Left lobe of liver (tissue), 2 donors: ENCODE measurements at regions not wholly inside any gene's neighbourhood (a gene's known extent, or its start where the extent isn't known, plus 50 kb on each side); places are given as distances from the start of the nearest gene placed in this dataset.
"Not testable (repeated sequence)": the region's sequence is repeated elsewhere in the genome, so short reads cannot be mapped to it uniquely, and the experiment has no call there.

Experiments
- ATAC-seq: fragments of 200-7000 bp; cut with Tn5 transposase; one replicate; pipeline ENCODE4 v1.9.1; 2020; ENCODE audit warnings: mild to moderate bottlenecking, moderate library complexity
- DNase-seq: peaks from one replicate; pipeline ENCODE4 v3.0.0-alpha.2; 2020; ENCODE audit warnings: low spot score
- donor health status: DM: no; HTN: no; CAD: no; lungs with moderate emphysema.
- donor health status: DM: no; HTN: yes; CAD: no.

DNA sequence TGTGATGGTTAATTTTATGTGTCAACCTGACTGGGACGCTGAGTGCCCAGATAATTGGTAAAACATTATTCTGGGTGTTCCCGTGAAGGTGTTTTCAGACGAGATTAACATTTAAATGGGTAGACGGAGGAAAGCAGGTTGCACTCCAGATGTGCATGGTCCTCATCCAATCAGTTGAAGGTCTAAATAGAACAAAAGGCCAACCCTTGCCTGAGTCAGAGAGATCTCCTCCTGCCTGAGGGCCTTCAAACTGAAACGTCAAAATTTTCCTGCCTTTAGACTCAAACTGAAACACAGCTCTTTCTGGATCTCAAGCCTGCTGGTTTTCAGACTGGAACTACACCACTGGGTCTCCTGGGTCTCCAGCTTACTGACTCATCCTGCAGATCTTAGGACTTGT, 73.5 kb downstream of the NPIPA8 start:
- ATAC-seq, DNase-seq: not testable (repeated sequence)

DNA sequence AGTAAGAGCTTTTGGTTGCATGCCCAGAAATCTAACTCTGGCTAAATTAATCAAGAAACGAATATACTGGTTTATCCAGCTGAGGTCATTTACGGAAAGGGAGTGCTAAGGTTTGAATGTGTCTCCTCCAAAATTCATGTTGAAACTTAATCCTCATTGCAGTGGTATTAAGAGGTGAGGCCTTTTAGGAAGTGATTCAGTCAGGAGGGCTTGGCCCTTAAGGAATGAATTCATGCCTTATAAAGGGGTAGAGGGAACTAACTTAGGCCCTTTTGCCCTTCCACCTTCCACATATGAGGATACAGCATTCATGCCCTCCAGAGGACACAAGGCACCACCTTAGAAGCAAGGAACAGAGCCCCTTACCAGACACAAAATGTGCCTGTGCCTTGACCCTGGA, 74.7 kb downstream of the NPIPA8 start:
- DNase-seq, ATAC-seq: not testable (repeated sequence)

DNA sequence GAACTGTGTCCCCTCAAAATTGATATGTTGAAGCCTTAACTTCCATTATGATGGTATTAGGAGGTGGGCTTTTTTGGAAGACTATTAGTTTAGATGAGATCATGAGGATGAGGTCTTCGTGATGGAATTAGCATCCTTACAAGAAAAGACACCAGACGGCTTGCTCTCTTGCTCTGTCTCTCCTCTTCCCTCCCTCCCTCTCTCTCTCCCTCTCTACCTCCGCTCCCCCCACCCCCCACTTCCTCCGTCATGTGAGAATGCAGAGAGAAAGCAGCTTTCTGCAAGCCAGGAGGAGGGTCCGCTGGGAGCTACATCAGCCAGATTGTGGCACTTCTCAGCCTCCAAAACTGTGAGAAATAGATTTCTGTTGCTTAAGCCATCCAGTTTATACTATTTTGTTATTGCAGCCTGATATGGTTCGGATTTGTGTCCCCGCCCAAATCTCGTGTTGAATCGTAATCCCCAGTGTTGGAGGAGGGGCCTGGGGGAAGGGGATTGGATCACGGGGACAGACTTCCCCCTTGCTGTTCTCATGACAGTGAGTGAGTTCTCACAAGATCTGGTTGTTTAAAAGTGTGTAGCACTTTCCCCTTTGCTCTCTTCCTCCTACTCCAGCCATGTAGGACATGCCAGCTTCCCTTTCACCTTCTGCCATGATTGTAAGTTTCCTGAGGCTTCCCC, 76.9 kb downstream of the NPIPA8 start:
- not testable (repeated sequence) for DNase-seq, ATAC-seq

DNA sequence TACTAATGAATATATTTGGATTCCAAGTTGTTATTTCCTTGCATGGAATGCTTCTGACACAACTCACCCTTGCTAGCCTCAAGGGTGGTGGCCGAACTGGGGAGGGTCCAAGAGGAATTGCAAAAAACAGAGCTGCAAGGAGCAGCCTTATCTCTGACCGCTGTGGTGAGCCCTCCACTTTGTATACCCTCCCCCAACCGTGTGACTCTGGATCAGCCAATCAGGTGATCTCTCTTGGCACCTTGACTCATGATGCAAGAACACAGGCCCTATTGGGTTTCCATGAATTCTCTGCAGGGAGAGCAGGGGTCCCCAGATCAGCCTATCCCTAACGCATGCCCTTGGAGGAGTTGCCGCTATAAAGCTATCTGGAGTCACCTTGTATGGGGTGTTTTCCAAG, 83.6 kb downstream of the NPIPA8 start:
- ATAC-seq, DNase-seq: not testable (repeated sequence)

DNA sequence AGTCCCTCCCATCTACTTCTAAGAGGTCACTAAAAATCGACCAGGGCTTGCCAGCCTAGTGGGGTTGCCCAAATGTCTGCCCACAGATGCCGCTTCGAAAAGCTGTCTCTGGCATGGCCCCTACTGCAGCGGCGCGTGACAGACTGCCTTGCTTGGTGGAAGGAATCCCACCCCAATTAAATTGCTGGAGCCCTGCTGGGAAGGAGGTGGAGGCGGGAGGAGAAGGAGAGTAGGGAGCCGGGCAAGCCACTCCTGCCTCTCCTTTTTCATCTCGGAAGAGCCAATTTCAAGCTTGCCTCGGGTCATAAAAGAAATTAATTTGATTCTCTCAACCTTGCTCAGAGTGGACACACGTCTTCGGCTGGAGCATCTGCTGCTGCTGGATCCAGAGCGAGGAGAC, 106.0 kb downstream of the NPIPA8 start:
- not testable (repeated sequence) for DNase-seq, ATAC-seq

DNA sequence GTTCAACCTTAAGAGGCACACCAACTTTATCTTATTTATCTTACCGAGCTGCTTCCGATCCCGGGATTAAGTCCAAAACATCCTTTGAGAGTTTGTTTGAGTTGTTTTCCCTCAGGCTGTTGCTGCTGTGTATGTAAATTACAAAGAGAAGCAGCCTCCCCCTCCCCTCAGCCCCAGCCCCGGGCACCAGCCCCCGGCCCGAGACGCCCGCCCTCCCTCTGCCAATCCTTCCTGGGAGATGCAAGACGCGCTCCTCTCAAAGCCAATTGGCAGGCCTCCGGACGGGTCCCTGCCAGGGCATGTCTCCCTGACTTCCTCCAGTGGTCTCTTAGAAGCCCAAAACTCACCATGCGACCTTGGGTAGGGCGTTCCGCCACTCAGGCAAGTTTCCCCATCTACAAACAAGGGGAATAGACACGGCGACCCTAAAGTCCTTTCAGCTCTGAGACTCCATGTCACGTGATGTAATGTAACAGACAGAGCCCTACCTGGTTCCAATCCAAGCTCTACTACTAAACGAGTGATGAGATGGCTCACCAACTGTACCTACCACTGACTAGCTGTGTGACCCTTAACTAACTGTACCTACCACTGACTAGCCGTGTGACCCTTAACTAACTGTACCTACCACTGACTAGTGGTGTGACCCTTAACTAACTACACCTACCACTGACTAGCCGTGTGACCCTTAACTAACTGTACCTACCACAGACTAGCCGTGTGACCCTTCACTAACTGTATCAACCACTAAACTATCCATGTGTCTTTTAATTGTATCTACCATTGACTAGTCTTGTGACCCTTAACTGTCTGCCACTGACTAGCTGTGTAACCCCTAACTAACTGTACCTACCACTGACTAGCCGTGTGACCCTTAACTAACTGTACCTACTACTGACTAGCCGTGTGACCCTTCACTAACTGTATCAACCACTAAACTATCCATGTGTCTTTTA, 114.2 kb downstream of the NPIPA8 start:
- DNase-seq, ATAC-seq: not testable (repeated sequence)

DNA sequence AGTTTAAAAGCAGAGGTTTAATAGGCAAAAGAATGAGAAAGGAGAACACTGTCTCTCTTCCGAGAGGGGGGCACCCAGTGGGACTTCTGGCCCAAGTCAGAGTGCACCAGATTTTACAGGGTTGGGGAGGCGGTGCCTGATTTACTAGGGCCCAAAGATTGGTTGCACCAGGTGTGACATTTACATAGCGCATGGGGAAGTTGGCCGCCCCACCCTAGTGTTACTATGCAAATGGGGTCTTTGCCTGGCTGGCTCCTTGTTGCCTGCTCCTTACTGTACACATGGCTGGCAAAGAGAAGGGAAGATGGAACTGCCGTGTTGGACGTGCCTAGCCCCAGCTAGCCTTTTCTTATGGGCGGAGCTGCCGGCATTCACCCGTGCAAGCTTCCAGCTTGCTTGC, 118.8 kb downstream of the NPIPA8 start:
- not testable (repeated sequence) for DNase-seq, ATAC-seq

DNA sequence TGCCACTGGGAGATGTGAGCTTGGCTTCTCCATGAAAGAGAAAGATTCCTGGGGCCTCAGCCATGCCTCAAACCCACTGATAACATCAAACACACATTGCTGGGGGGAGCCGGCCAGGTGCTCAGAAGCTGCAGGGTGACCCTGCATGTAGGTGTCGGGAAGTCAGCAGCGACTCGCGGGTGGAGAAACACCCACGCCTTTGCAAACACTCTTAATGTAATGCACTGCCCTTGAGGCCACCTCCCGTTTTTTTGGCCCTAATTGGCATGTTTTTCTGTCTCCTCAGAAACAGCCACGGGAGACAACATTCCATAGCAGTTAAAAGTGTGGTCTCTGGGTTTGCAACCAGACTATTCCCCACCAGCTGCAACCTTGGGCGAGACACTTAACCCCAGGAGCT, 119.7 kb downstream of the NPIPA8 start:
- not testable (repeated sequence) for DNase-seq, ATAC-seq

DNA sequence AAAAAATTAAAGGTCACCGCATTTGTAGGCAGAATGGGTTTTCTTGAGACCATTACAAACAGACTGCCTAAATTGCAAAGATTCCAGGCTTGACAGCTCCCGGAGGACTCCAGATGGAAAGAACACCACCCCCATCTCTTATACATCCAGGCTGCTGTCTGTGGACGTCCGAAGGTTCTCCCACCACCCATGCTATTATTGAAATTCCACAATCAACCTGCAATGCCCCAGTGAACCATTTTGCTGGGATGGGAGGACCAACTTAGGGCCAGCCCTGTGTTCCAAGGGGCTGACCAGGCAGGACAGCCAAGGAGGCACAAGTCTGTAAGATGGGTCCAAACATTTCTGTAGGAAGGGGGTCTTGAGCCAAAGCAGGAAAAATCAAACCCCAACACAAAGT, 122.7 kb downstream of the NPIPA8 start:
- ATAC-seq, DNase-seq: not testable (repeated sequence)

DNA sequence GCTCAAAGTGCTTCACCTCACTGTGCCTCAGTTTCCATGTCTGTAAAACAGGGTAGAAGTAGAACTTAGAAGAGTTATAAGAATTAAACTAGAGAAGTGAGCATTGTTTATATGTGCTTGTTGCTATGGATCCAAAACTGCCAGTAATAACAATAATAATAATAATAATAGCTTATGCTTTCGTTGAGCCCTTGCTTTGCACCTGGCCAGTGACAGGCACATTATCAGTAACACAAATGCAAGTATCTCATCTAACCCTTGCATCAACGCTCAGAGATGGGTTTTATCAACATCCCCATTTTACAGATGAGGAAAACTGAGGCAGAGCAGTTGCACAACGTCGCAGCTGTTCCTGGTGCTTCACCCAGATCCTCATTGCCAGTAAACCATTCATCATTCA, 125.0 kb downstream of the NPIPA8 start:
- not testable (repeated sequence) for ATAC-seq, DNase-seq

DNA sequence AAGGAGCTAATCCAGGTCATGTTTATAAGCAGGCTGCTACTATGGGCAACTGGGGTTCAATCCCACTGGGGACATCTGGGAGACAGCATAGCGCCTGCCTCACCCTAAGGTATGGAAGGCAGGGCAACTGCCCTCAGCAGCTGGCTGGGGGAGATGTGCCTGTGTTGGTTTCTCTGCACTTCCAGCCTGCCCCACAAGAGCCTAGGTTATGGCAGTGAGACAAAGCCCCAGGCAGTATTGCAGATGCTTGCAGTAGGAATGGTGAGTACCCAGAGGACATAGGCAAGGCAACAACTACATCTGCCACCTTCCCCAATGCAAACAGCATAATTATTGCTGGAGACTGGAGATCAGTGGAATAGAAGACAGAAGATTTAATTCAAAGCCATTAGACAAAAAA, 131.8 kb downstream of the NPIPA8 start:
- not testable (repeated sequence) for DNase-seq, ATAC-seq

DNA sequence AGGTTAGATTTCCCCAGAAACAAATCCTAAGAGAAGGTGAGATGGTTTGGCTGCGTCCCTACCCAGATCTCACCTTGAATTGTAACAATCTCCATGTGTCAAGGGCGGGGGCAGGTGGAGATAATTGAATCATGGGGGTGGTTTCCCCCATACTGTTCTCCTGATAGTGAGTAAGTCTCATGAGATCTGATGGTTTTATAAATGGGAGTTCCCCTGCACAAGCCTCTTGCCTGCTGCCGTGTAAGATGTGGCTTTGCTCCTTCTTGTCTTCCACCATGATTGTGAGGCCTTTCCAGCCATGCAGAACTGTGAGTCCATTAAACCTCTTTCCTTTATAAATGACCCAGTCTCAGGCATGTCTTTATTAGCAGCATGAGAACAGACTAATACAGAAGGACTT, 132.2 kb downstream of the NPIPA8 start:
- not testable (repeated sequence) for DNase-seq, ATAC-seq

DNA sequence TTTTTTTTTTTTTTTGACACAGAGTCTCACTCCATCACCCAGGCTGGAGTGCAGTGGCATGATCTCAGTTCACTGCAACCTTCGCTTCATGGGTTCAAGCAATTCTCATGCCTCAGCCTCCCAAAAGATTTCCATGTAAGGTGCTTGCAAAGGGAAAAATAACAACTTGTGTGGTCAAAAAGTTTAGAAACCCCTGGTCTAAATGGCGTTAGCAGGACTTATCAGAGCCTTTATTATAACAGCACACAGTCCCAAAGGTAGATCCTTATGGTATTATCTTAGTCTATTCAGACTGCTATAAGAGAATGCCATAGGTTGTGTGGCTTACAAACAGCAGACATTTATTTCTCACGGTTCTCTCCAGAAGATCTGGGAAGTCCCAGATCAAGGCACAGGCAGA, 135.0 kb downstream of the NPIPA8 start:
- DNase-seq, ATAC-seq: not testable (repeated sequence)

DNA sequence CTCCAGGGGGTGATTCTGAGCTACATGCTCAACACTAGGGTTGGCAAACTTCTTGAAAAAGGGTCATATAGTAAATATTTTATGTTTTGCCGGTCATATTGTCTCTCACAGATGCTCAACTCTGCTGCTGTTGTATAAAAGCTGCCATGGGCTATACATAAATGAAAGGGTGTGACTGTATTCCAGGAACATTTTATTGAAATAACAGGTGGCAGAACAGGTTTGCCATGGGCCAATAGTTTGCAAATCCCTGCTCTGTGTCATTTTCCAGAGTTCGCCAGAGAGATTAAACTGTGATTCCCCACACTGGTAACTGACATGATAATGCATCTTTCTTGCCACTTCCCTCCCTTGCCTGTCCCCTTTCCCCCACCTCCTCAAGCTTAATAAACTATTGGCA, 144.1 kb downstream of the NPIPA8 start:
- not testable (repeated sequence) for ATAC-seq

DNA sequence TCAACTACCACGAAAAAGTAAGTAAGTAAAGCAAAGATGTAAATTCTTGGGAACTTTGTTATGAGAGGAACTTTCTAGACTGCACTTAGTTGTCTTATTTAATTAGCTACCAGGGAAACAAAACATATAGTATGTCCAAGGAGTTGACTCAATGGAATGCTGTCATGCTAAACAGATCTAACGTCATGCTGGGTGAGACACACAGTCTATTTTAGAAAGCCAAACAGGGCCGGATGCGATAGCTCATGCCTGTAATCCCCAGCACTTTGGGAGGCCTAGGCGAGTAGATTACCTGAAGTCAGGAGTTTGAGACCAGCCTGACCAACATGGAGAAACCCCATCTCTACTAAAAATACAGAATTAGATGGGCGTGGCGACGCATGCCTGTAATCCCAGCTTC, 146.4 kb downstream of the NPIPA8 start:
- ATAC-seq, DNase-seq: not testable (repeated sequence)

More for the DNA sequence above, 144.1 kb downstream of the NPIPA8 start:
- DNase-seq, result not testable (repeated sequence)

DNA sequence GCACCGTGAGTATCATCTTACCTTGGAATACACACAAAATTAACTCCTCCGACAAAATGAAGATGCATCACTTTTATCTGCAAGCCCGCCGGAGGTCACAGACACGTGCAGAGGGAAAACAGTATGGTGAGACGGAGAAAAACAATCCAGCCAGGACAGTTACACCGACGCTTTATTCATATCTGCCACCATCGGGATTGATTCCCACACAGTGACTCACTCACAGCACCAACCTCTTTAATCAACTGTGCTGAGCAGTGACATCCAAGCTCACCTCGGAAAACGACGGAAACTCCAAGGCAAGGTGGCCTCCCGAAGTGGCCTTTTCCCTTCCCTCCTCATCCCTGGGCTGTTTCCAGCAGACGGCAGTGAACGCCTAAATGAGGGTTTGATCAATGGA, 151.8 kb downstream of the NPIPA8 start:
- not testable (repeated sequence) for DNase-seq, ATAC-seq

DNA sequence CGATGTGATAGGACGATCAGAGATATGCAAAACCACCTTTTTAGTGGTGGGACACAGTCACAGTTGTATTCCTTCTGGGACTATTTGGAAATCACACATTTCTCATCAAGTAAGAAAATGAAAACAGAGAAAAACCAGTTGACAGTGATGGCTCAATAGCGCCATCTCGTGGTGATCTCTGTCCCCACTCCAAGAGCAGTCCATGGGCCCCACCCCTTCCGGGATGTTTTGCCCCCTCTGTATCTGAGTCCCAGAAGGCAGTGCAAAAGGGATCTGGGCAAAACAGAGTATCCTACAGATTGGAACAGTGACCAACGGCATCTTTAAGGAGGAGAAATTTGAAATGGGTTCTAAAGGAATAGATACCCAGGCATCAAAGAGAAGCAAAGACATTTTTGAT, 155.5 kb downstream of the NPIPA8 start:
- DNase-seq, result not testable (repeated sequence)
- peak; percentile 79 for ATAC-seq

DNA sequence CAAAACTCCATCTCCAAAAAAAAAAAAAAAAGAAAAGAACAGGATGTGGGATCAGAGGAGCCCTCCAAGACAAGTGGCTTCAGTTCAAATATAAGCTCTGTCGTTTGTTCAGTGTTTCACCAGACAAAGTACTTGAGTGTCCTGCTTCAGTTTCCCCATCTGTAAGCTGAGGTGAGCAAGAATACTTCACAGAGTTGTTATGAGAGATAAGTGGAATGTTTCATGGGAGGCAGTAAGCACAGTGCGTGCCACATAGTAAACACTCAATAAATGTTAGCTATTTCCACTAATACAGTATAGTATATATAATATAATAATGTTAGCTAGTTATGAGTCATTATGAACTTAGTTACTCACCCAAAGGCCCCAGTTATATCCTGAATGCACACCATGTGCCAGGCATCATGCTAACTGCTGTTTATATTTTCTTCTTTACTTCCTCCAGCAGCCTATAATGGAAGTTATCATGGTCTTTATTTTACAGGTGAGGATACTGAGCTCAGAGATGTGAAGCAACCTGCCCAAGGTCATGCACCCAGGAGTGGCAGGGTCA, 162.5 kb downstream of the NPIPA8 start:
- not testable (repeated sequence) for ATAC-seq

DNA sequence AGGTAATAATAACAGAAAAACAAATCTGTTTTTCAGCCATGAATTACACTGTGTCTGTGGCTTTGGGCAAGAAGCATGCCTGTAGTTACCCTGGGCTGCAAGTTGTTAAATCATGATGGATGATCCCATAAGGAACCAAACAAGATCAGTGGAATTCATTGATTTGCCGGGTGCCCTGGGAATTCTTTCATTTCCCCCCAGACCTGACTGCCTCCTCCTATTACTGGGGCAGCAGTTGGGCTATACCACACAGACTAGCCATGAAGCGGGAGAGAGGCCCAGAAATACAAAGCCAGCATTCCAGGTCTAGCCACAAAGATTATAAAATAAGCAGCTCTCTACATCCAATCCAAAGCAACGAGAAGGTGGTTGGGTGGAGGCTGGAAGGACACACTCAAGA, 174.2 kb downstream of the NPIPA8 start:
- not testable (repeated sequence) for DNase-seq, ATAC-seq

More for the DNA sequence above, 162.5 kb downstream of the NPIPA8 start:
- not testable (repeated sequence) for DNase-seq

DNA sequence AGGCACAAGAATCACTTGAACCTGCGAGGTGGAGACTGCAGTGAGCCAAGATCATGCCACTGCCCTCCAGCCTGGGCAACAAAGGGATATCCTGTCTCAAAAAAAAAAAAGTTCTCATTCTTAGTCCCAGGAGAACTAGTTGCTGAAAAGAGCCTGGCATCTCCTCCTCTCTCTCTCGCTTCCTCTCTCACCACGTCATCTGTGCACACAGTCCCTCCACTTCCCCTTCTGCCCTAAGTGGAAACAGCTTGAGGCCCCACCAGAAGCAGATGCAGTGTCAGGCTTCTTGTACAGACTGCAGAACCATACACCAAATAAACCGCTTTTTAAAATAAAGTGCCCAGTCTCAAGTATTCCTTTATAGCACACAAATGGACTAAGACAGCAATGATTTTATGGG, 175.3 kb downstream of the NPIPA8 start:
- not testable (repeated sequence) for DNase-seq, ATAC-seq

DNA sequence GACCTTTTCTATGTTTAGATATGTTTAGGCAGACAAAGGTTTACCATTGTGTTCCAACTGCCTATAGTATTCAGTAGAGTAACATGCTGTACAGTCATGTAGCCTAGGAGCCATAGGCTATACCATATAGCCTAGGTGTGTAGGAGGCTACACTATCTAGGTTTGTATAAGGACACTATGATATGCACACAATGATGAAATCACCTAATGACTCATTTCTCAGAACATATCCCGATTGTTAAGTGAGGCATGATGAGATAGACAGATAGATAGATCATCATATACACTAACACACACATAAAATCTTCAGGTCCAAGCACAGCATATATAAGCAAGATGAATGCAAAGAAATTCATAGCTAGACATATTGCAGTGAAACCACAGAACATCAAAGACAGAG, 177.4 kb downstream of the NPIPA8 start:
- not testable (repeated sequence) for ATAC-seq, DNase-seq
